Suprapubic skin (tissue), 4 donors: ENCODE measurements at regions not wholly inside any gene's neighbourhood (a gene's known extent, or its start where the extent isn't known, plus 50 kb on each side); places are given as distances from the start of the nearest gene placed in this dataset.

Experiments used
- DNase-seq, 2 donors: peaks; one replicate each; pipeline ENCODE4 v3.0.0-alpha.2; 2019; ENCODE audit warnings: low spot score in 2 of 2
- H3K27ac ChIP-seq: fragments of 200-600 bp; sonication (generic); one replicate; pipeline ENCODE4 v1.5.1; 2019
- H3K27me3 ChIP-seq: fragments of 200-600 bp; sonication (generic); one replicate; pipeline ENCODE4 v1.5.1; 2019
- H3K36me3 ChIP-seq: fragments of 200-600 bp; sonication (generic); one replicate; pipeline ENCODE4 v1.5.1; 2019
- H3K4me1 ChIP-seq: fragments of 200-600 bp; sonication (generic); one replicate; pipeline ENCODE4 v1.5.1; 2019
- H3K4me3 ChIP-seq: fragments of 200-600 bp; sonication (generic); one replicate; pipeline ENCODE4 v1.5.1; 2019; ENCODE audit warnings: mild to moderate bottlenecking
- H3K9me3 ChIP-seq: fragments of 200-600 bp; sonication (generic); one replicate; pipeline ENCODE4 v1.5.1; 2019
- EP300 ChIP-seq: sonication (generic); formaldehyde crosslinking; IDR thresholded peaks from one replicate; pipeline ENCODE4 v1.6.1; 2017; ENCODE audit warnings: antibody characterized with exemption
- POLR2A ChIP-seq, 2 donors: fragments of 450-650 bp; IDR thresholded peaks; one replicate each; pipeline ENCODE4 v1.6.1; 2017; ENCODE audit warnings: antibody characterized with exemption in 2 of 2, mild to moderate bottlenecking in 2 of 2, moderate library complexity in 2 of 2
- POLR2AphosphoS5 ChIP-seq, 3 donors: sonication (generic); formaldehyde crosslinking; IDR thresholded peaks; one replicate each; pipeline ENCODE4 v1.6.1; 2017; ENCODE audit warnings: antibody characterized with exemption in 3 of 3
- WGBS: methylation state at CpG from one replicate; pipeline ENCODE4 v1.1.5; 2018; 5-methylcytosine and 5-hydroxymethylcytosine counted together
- TF ChIP-seq, protein P1 (sequence below), 2 donors: fragments of 200-600 bp in 1 of 2; fragments of 450-650 bp in 1 of 2; sonication (generic) in 1 of 2; IDR thresholded peaks; one replicate each; pipeline ENCODE4 v1.5.1; 2016 to 2019; ENCODE audit warnings: antibody characterized with exemption in 2 of 2, mild to moderate bottlenecking in 1 of 2, moderate library complexity in 1 of 2

DNA sequence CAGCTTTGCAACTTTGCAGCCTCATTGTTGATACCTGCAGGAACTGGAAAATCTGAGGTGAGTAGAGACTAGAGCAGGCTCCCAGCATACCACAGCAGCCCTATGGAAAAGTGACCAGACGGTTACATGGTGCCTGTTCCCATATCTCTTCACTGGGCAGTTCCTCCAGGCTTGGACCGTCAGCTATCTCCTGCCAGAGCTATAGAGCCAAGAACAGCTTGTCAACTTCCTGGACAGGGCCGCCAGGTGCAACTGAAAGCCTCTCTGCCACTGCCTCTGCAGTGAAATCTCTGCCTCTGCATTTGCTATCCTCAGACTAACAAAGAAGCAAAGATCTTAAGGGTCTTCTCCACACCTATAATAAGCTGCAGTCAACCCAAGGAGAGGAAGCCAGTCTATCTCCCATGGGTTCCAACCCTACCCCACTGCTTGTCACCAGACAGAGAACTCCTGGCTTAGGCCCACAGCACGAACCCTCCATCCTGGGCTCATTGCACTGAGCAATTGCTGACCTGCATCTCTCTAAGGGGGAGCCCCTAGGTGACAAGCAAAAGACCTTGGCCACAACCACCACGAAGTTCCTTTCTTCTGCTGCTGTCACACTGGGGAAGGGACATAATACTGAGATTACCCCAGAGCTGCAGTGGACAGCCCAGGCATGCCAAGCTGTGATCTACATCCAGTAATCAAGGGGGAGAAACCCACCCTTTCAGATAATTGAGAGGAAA, 60.1 kb upstream of the KHDRBS2 start:
- H3K27ac ChIP-seq: no peak overlapping the region
- H3K36me3 ChIP-seq: no peaks in the 10 kb centered on the region
- whole genome bisulfite sequencing: 79% methylated on average over 5 of the region's 5 CpGs
- H3K4me1 ChIP-seq: no peaks in the 10 kb centered on the region
- H3K4me3 ChIP-seq: no peak overlapping the region
- TF ChIP-seq, protein P1, sequence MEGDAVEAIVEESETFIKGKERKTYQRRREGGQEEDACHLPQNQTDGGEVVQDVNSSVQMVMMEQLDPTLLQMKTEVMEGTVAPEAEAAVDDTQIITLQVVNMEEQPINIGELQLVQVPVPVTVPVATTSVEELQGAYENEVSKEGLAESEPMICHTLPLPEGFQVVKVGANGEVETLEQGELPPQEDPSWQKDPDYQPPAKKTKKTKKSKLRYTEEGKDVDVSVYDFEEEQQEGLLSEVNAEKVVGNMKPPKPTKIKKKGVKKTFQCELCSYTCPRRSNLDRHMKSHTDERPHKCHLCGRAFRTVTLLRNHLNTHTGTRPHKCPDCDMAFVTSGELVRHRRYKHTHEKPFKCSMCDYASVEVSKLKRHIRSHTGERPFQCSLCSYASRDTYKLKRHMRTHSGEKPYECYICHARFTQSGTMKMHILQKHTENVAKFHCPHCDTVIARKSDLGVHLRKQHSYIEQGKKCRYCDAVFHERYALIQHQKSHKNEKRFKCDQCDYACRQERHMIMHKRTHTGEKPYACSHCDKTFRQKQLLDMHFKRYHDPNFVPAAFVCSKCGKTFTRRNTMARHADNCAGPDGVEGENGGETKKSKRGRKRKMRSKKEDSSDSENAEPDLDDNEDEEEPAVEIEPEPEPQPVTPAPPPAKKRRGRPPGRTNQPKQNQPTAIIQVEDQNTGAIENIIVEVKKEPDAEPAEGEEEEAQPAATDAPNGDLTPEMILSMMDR (IDR thresholded peaks at IDR 0.05): no peak
- no peak for TF ChIP-seq POLR2A (IDR thresholded peaks at IDR 0.05)
- no peak for TF ChIP-seq EP300
- TF ChIP-seq POLR2AphosphoS5 (IDR thresholded peaks at IDR 0.05): no peak
- no peak for DNase-seq
- H3K27me3 ChIP-seq: no peaks in the 10 kb centered on the region
- no peaks in the 10 kb centered on the region for H3K9me3 ChIP-seq

DNA sequence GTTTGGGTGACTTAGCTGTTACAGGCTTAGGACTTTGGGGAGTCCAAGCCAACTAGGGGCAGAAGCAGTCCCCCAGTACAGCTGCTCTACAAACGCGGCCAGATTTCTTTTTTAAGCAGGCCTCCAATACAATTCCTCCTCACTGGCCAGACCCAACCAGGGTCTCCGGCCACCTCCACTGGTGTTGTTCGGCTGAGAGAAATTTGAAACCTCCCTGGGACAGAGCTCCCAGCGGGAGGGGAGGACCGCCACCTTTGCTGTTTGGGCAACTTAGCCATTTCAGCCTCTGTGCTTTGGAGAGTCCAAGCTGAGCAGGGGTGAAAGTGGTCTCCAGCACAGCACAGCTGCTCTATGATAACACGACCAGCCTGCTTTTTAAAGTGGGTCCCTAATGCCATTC, 59.4 kb upstream of the KHDRBS2 start:
- Histone ChIP-seq H3K36me3 (no peaks in the 10 kb centered on the region), H3K27ac (no peak overlapping the region), H3K27me3 (no peaks in the 10 kb centered on the region), H3K4me3 (no peak overlapping the region), H3K9me3 (no peaks in the 10 kb centered on the region), H3K4me1 (no peaks in the 10 kb centered on the region)
- TF ChIP-seq POLR2AphosphoS5 (IDR thresholded peaks at IDR 0.05) (no peak), POLR2A (IDR thresholded peaks at IDR 0.05) (no peak), EP300 (no peak)
- TF ChIP-seq, protein P1 (IDR thresholded peaks at IDR 0.05): no peak
- no peak for DNase-seq
- WGBS: 96% methylated on average over 7 of the region's 7 CpGs

GRCh38 chr6:62344850-62345249, 58.8 kb upstream of the KHDRBS2 start:
- 79% methylated on average over 2 of the region's 3 CpGs for WGBS
- no peak for DNase-seq
- Histone ChIP-seq H3K27me3 (no peaks in the 10 kb centered on the region), H3K9me3 (no peaks in the 10 kb centered on the region), H3K27ac (no peak overlapping the region), H3K4me3 (no peak overlapping the region), H3K36me3 (no peaks in the 10 kb centered on the region), H3K4me1 (no peaks in the 10 kb centered on the region)
- TF ChIP-seq POLR2AphosphoS5 (IDR thresholded peaks at IDR 0.05): no peak

DNA sequence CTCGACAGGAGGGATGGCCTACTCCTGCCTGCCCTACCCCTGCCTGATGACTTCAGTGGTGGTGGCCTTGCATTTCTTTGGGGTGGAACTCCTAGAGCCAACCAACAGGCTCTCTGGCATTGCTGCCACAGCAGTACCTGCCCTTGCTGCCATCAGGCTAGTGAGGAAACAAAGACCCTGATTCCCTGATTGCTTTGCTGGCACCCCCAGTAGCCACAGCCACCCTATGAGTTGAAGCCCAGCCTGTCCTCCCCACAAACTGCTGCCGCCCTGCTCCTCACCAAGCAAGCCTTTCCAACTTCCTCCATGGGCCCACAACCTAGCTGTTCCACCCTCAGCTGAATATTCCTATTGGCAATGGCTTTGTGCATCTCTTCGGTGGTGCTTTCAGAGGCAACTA, 52.5 kb upstream of the KHDRBS2 start:
- no peak overlapping the region for H3K27ac ChIP-seq
- no peak for DNase-seq
- no peaks in the 10 kb centered on the region for H3K27me3 ChIP-seq
- no peaks in the 10 kb centered on the region for H3K36me3 ChIP-seq
- WGBS: 92% methylated on average over 2 of the region's 3 CpGs
- TF ChIP-seq EP300 (no peak), POLR2AphosphoS5 (IDR thresholded peaks at IDR 0.05) (no peak), POLR2A (IDR thresholded peaks at IDR 0.05) (no peak)
- TF ChIP-seq, protein P1 (IDR thresholded peaks at IDR 0.05): no peak
- H3K4me3 ChIP-seq: no peak overlapping the region
- H3K9me3 ChIP-seq: peaks cover 6% of the 10 kb centered on the region
- no peaks in the 10 kb centered on the region for H3K4me1 ChIP-seq
